SKM-1 (cell line): ENCODE measurements at regions not wholly inside any gene's neighbourhood (a gene's known extent, or its start where the extent isn't known, plus 50 kb on each side); places are given as distances from the start of the nearest gene placed in this dataset.

ENCODE experiments used
- DNase-seq: peaks from one replicate; lab custom pipeline; 2025; ENCODE audit not compliant: unreplicated experiment; lab: John Stamatoyannopoulos, UW

GRCh38 chr21:32881458-32881857, 109.9 kb upstream of the PAXBP1 start:
- no peak for DNase-seq

- DNase-seq: no peak
Measured at GRCh38 chr21:32884062-32884461, 112.5 kb upstream of the PAXBP1 start.

- DNase-seq: no peak
Measured at GRCh38 chr21:32886339-32886738, 114.8 kb upstream of the PAXBP1 start.

GRCh38 chr21:32887026-32887425, 115.5 kb upstream of the PAXBP1 start:
- DNase-seq: no peak

GRCh38 chr21:32888971-32889370, 117.4 kb upstream of the PAXBP1 start:
- DNase-seq: no peak

GRCh38 chr21:32889596-32889995, 118.0 kb upstream of the PAXBP1 start:
- DNase-seq: no peak

- DNase-seq: no peak
Measured at GRCh38 chr21:32894321-32894720, 122.8 kb upstream of the PAXBP1 start.

- DNase-seq: no peak
Measured at GRCh38 chr21:32900814-32901213, 124.9 kb upstream of the OLIG2 start.

- DNase-seq: no peak
Measured at GRCh38 chr21:32907521-32907920, 118.2 kb upstream of the OLIG2 start.

GRCh38 chr21:32908534-32908933, 117.2 kb upstream of the OLIG2 start:
- no peak for DNase-seq

GRCh38 chr21:32909393-32909792, 116.3 kb upstream of the OLIG2 start:
- DNase-seq: no peak

GRCh38 chr21:32914424-32915039, 111.2 kb upstream of the OLIG2 start:
- DNase-seq: no peak

GRCh38 chr21:32915099-32915498, 110.6 kb upstream of the OLIG2 start:
- DNase-seq: no peak

- no peak for DNase-seq
Measured at GRCh38 chr21:32916088-32916487, 109.6 kb upstream of the OLIG2 start.

- no peak for DNase-seq
Measured at GRCh38 chr21:32916522-32917099, 109.1 kb upstream of the OLIG2 start.

GRCh38 chr21:32917362-32918135, 108.2 kb upstream of the OLIG2 start:
- DNase-seq: no peak

GRCh38 chr21:32918478-32919120, 107.1 kb upstream of the OLIG2 start:
- DNase-seq: no peak

GRCh38 chr21:32920474-32920873, 105.3 kb upstream of the OLIG2 start:
- DNase-seq: no peak

GRCh38 chr21:32921632-32922230, 104.0 kb upstream of the OLIG2 start:
- DNase-seq: no peak

- no peak for DNase-seq
Measured at GRCh38 chr21:32925098-32925497, 100.6 kb upstream of the OLIG2 start.

GRCh38 chr21:32929633-32930038, 96.1 kb upstream of the OLIG2 start:
- no peak for DNase-seq
